ENCODE measurements at regions not wholly inside any gene's neighbourhood (a gene's known extent, or its start where the extent isn't known, plus 50 kb on each side); places are given as distances from the start of the nearest gene placed in this dataset.

GRCh38 chr2:111219285-111219684 is 98.6 kb downstream of the BCL2L11 start:
- DNase-seq, result no peak

DNA sequence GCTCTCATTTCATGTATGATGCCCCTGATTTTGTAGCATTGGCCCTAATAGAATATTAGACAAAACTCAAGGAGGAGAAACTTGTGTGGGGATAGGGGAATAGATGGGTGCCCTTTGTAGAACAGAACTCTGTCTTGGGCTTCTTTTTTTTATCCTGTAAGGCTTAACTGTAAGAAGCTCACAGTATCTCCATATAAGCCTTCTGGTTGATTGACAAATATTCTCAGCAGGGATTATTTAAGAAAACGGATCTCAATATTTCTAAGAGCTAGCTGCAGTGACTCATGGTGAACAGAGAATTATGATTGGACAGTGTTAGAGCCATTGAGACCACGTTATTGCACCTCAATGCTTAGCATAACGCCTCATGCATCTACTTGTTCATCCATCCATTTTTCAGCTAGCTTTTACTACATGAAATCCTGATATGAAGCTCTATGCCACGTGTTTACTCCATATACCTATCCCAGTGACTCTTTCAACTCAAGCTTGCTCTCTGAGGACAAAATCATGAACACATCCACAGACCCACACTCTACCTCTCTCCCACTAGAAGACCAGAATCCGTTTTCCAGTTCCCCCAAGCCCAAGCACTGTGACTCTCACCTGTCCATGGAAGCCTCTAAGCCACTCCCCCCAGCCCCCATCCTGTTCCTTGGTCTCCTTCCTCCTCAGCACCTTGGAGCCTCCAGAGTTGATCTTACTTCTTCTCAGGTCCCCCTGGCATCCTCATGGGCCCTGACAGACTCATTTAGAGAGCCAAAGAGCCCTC is 99.2 kb downstream of the BCL2L11 start:
- DNase-seq, result no peak

GRCh38 chr2:111220962-111221361 is 100.2 kb downstream of the BCL2L11 start:
- no peak for DNase-seq

DNA sequence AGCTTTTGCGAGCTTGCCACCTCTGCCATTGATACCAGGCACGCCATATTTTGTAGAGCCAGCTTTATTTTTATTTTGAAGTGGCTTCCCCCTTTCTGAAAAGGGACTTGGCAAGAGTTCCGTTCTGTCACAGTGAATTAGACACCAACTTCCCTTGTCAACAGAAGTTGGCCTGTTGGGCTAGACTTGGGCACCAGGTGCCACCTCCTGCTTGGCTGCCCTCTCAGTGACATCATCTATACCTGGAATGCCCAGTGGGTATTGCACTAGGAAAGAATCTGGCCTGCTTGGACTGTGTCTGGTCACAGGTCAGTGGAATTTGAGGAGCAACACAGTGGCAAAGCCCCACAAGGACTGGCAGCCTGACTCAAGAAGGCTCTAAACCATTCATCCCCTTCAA is 101.0 kb downstream of the BCL2L11 start:
- no peak for DNase-seq

GRCh38 chr2:111222204-111222866 is 101.6 kb downstream of the BCL2L11 start:
- DNase-seq, result no peak

- no peak for DNase-seq
Observed at GRCh38 chr2:111225856-111226255, 105.1 kb downstream of the BCL2L11 start.

GRCh38 chr2:111226876-111227700 is 106.4 kb downstream of the BCL2L11 start:
- no peak for DNase-seq

DNA sequence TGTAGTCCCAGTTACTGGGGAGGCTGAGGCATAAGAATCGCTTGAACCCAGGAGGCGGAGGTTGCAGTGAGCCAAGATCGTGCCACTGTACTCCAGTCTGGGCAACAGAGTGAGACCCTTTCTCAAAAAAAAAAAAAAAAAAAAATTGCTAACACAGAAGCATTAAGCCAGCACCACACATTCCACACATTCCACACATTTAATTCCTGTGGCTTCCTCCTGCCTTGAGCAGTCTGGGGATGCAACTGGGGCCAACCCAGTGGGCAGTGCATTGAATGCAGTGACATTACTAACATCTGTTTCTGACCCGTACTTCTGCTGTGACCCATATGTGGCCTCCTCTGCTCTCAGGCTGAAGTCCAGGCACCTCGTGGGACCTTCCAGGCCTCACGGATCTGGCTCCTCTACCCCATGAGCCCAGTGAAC is 107.0 kb downstream of the BCL2L11 start:
- DNase-seq, result no peak

DNA sequence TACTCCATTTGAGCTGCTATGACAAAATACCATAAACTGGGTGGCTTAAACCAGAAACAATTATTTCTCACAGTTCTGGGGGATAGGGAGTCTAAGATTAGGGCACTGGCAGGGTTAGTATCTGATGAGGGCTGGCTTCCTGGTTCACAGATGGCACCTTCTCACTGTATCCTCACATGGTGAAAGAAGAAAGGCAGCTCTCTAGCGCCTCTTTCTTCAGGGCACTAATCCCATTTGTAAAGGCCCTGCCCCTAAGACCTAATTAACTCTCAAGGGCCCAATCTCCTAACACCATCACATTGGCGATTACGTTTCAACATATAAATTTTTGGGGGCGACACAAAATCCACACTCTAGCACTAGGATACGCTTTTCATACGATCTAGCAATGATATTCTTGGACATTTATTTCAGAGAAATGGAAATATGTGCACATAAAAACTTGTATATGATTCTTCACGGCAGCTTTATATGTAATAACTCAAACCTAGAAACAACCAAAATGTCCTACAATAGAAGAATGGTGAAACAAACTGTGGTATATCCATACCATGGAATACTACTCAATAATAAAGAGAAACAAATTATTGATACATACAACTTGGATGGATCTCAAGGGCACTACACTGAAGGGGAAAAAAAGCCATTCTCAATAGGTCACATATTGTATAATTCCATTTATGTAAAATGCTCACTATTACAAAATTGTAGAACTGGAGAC is 111.0 kb downstream of the BCL2L11 start:
- DNase-seq, result no peak

- no peak for DNase-seq
Observed at GRCh38 chr2:111235192-111236015, 114.7 kb downstream of the BCL2L11 start.

DNA sequence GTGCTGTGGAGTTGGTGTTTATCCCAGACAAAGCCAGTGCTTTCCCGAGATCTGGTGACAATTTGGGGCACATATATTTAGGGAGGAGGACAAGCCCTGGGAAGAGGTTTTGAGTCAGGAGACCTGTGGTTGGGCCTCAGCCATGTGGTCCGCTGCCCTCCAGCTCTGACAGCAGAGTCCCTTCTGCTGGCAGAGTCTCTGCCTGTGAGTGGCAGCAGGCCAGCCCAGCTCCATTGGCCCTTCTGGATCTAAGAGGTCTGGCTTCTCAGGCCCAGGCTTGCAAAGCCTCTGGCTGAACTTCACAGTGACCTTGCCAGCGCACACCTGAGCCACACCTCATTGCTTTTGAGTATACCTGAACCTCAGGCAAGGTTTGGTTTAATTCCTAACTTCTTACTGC is 115.3 kb downstream of the BCL2L11 start:
- DNase-seq, result no peak

DNA sequence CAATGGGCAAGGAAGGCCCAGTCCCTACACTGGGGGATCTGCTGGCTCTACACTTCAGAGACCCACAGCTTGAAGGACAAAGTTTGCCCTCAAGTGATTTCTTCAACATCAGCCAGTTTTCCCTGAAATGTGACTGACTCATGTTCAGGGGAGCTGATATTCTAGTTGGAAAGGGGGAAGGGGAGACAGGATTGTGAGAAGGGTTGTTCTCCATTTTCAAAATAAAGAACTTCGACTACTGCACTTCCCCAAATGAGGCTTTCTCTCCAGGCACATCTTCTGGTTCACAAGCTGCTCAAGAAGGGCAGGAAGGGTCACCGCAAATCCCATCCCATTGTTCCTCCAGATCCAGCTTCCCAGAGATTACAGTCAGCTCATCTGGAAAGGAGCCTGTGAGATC is 117.6 kb downstream of the BCL2L11 start:
- no peak for DNase-seq

DNA sequence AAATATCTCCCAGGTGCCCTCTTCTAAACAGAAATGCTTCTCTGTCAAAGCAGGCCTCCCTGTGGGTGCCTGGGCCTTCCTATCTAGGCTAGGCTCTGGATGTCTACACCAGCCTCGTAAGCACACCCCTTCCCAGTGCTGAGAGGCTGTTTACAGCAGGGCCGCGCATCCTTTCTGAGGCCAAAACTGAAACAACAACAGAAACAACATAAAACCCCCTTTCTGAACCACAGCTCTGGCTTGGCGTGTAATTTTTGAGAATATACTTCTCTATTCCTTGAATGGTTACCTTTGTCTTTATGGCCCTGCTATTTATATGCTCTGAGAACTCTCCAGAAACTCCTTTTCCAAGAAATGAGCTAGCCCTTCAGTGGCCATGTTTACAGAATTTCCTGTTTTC is 118.4 kb downstream of the BCL2L11 start:
- DNase-seq, result no peak

DNA sequence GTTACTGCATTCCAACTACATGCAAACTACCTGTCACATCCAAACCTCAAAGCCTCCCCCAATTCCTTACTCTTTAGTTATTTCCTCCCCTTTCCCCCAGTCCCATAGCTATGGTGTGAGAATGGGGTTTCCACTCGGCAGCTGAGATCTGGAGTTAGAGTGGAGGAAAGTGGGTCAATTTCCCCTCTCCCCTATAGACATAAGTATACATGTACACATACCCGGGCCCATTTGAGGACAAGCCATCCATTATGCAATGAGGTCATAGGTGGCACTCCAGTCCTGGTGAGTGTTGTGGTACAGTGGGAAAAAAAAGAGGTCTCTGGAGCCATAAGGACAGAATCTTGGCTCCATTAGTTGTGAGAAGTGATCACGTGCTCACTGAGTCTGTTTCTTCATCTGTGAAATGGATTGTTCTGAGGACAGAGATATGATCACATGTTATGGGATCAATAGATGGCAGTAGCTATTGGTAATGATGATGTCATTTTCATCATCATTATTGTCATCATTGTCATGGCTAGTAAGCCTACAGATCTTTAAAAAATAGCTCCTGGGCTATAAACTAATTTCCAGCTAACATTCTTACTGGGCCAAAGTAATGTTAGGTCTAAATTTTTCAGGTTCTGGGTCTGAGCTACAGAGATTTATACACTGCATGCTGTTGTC is 119.0 kb downstream of the BCL2L11 start:
- DNase-seq, result no peak

DNA sequence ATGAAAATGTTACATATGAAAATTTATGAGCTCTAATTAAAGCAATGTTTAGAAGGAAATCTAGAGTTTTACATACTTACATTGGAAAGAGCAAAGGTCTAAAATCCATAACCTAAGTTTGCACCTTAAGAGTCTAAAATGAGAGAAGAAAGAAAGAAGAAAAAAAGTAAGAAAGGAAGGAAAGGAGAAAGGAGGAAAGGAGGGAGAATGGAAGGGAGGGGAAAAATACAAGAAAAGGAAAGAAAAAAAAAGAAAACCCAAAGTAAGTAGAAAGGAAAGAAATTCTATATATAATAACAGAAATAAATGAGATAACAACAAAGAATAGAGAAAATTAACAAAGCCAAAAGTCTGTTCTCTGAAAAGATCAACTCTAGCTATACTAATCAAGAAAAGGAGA is 122.6 kb downstream of the BCL2L11 start:
- DNase-seq, result no peak

DNA sequence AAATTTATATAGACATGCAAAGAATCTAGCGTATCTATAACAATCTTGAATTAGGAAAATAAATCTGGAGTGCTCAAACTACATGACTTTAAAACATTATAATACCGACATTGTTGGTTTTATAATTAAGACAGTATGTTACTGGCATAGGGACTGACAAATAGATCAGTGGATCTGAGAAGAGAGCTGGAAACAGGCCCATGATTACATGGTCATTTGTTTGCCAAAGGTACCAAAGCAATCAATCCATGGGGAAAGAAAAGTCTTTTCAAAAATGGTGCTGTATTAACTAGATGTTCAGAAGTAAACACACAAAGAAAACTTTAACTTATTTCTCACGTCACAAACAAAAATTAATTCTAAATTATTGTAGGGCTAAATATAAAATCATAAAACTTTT is 124.2 kb downstream of the BCL2L11 start:
- DNase-seq, result no peak

DNA sequence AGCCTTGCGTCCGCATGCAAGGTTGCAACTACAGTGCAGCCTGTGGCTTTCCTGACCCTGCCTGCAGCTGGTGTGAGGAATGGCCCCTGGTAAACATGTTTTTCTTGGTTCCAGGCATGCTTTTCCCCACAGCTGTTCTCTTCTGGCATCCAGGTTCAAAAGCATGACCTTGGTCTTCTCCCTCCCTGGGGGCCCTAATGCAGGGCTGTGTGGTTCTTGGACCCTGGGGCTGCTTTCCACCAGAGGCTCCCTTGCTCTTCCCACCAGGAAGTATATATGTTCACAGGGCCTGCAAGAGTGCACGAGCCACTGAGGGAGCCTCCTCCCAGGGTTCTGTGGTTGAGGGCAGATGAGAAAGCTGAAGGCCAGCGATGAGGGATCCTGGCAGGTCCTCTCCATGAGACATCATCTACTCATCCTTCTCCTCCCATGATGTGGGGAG is 125.9 kb downstream of the BCL2L11 start:
- DNase-seq, result no peak

GRCh38 chr2:111247491-111247890 is 126.8 kb downstream of the BCL2L11 start:
- no peak for DNase-seq

DNA sequence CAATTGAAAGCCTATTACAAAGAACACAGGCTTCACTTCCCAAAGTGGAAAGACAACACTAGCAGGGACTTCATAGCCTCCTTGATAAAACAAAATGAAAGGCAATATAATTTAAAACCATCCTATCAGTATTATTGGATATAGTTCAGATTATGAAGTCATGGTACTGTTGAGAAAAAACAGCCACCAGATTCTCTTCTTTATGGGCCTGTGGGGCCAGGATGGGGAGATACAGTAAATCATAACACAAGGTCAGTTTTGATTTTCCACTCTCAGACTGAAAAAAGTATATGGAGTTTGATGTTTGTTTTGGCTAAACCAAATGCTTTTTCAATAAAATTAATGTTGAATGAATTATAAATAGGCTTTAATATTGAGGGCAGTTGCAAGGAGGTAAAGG is 129.1 kb downstream of the BCL2L11 start:
- no peak for DNase-seq

DNA sequence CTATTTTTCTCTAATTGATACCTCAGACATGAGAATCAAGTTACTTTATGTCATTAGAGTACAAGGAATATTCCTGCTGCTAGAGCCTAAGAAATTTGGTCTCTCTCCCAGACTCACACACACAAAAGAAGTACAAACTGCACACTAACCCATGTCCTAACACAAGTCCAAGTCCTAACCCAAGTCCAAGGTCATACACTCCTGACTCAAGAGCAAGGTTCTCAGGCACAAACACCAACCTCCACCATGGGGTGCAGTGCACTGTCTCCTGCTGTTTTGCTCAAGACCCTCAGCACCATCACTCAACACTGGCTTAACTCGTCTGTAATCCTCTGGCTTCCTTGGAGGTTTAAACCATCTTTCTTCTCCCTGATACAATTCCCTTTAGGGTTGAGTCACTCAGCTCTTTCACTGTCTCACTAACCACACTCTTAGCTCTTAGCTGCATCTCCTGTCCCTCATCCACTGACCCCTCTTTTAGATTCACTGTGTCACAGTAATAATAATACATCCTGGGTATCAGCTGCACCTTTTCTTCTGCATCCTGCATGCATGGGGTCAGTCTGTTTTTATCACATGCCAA is 129.8 kb downstream of the BCL2L11 start:
- DNase-seq, result no peak

GRCh38 chr2:111251711-111252110 is 131.0 kb downstream of the BCL2L11 start:
- DNase-seq, result no peak
